ENCODE measurements at regions not wholly inside any gene's neighbourhood (a gene's known extent, or its start where the extent isn't known, plus 50 kb on each side); places are given as distances from the start of the nearest gene placed in this dataset.

DNA sequence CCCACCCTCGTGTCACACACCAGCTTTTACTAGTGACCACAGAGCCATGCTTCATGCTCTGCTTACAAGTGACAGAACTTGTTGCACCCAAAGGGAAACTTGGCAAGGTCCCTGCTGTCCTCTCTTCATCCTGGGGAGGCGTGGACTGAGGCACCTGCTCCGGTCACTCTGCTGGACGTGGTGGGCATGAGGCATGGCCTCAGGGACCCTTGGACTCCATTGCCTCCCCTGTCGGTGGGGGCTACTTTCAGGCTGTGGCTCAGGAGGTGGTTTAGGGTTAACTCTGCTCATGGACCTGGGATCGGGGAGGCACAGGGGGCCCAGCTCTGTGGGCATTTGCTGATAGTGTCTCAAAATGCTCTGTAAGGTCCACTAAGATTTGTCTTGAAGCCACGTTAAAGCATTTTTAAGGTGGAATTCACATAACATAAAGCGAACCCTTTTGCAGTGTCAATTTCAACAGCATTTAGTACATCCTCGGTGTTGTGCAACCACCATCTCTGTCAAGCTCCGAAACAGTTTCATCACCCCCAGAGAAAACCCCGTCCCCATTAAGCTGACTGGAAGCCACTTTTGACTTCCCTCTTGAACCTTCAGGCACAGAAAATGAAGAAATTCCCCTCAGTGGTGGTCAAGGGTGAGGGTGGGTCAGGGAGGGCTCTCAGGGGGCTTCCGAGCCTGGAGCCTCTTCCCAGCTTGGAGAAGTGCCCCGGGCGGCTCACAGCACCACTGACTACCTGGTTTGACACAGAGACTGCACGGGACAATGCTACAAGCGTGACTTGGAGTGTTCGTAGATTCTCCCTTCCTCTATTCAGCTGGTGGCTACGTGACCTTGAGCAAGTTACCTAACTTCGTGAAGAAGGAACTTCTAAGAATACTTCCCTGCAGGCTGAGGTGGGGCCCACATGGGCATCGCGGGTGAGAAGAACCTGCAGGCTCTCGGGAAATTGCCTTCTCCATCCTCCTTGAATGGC is 100.0 kb upstream of the HDAC4 start:
- Histone ChIP-seq H3K27ac (ENCODE audit: low read depth in 1 of 2, low read length in 2 of 2) (no peak overlapping the region), H3K4me1 (ENCODE audit: insufficient read depth, low read length) (no peaks in the 10 kb centered on the region), H3K27me3 (ENCODE audit: control insufficient read depth in 1 of 2, insufficient read depth in 2 of 2, low read length in 2 of 2) (no peaks in the 10 kb centered on the region), H3K36me3 (ENCODE audit: insufficient read depth, low read length) (no peaks in the 10 kb centered on the region), H3K4me3 (ENCODE audit: low read length) (no peak overlapping the region), H3K9me3 (ENCODE audit: control insufficient read depth in 1 of 2, insufficient read depth in 1 of 2, low read length in 2 of 2) (peaks cover 0 to 10% of the 10 kb centered on the region in 2 experiments)
- Mint-ChIP-seq H3K27me3 (no peaks in the 10 kb centered on the region), H3K4me1 (ENCODE audit: low read depth) (no peaks in the 10 kb centered on the region), H3K36me3 (ENCODE audit: low read depth) (no peaks in the 10 kb centered on the region), H3K9me3 (no peaks in the 10 kb centered on the region), H3K27ac (no peak overlapping the region), H3K4me3 (no peak overlapping the region)
- intact Hi-C loops (cut with DNase I, micrococcal nuclease), result no loop called here
- ATAC-seq (ENCODE audit: poor library complexity), result no peak
- peak in 3 of 14 experiments; percentile 17 to 64 (median 63) for DNase-seq
- POLR2A ChIA-PET, result no interaction called here
- CTCF ChIA-PET, result no interaction called here
- TF ChIP-seq, protein P1, sequence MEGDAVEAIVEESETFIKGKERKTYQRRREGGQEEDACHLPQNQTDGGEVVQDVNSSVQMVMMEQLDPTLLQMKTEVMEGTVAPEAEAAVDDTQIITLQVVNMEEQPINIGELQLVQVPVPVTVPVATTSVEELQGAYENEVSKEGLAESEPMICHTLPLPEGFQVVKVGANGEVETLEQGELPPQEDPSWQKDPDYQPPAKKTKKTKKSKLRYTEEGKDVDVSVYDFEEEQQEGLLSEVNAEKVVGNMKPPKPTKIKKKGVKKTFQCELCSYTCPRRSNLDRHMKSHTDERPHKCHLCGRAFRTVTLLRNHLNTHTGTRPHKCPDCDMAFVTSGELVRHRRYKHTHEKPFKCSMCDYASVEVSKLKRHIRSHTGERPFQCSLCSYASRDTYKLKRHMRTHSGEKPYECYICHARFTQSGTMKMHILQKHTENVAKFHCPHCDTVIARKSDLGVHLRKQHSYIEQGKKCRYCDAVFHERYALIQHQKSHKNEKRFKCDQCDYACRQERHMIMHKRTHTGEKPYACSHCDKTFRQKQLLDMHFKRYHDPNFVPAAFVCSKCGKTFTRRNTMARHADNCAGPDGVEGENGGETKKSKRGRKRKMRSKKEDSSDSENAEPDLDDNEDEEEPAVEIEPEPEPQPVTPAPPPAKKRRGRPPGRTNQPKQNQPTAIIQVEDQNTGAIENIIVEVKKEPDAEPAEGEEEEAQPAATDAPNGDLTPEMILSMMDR (IDR thresholded peaks at IDR 0.05), result no peak

DNA sequence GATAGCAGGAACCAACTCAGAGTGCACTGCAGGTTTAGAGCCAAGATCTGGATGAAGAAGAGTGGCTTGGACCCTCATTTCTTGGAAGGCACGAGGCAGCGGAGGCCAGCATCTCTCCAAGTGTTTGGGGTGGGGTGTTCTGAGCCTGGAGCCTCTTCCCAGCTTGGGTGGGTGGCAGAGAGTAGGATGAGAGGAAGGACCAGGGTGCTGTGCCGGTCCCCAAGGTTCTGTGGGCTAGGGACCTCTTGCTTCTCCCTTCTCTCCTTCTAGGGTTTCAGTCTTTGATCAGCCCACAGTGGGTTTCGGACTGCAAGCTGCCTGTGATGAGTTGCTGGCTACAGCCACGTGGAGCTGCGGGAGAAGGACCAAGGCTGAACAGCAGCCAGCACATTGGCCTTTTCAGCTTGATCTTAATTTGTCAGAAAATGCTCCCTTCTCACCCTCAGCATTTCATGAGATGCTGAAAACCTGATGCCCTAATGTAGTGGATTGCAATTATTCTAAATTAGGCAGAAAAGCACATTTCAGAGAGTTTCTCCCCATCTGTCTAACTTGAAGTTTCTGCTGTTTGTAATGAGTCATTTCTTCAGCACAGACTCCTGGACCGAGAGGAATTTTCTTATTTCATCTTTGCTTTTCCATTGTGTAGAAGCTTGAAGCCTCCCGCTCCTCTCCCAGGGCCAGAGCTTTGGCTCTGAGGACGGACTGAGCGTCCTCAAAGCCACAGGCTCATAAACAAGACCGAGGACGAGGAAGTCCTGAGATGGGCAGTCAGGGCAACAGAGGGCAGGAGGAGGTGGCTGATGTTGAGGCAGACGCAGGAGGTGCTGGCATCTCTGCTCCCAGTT is 99.1 kb upstream of the HDAC4 start:
- Mint-ChIP-seq H3K27ac (no peak overlapping the region), H3K9me3 (no peaks in the 10 kb centered on the region), H3K4me3 (no peak overlapping the region), H3K36me3 (ENCODE audit: low read depth) (no peaks in the 10 kb centered on the region), H3K4me1 (ENCODE audit: low read depth) (no peaks in the 10 kb centered on the region), H3K27me3 (peaks cover 2% of the 10 kb centered on the region)
- H3K4me3 ChIP-seq (ENCODE audit: low read length), result no peak overlapping the region
- intact Hi-C loops (cut with DNase I, micrococcal nuclease), result no loop called here
- no peaks in the 10 kb centered on the region for H3K4me1 ChIP-seq (ENCODE audit: insufficient read depth, low read length)
- DNase-seq (no peak), ATAC-seq (ENCODE audit: poor library complexity) (no peak)
- TF ChIP-seq, protein P1 (IDR thresholded peaks at IDR 0.05), result no peak
- H3K27me3 ChIP-seq (ENCODE audit: control insufficient read depth in 1 of 2, insufficient read depth in 2 of 2, low read length in 2 of 2), result peaks cover 0 to 3% of the 10 kb centered on the region in 2 experiments
- H3K9me3 ChIP-seq (ENCODE audit: control insufficient read depth in 1 of 2, insufficient read depth in 1 of 2, low read length in 2 of 2), result peaks cover 0 to 10% of the 10 kb centered on the region in 2 experiments
- no peaks in the 10 kb centered on the region for H3K36me3 ChIP-seq (ENCODE audit: insufficient read depth, low read length)
- ChIA-PET CTCF (no interaction called here), POLR2A (no interaction called here)
- no peak overlapping the region for H3K27ac ChIP-seq (ENCODE audit: low read depth in 1 of 2, low read length in 2 of 2)

DNA sequence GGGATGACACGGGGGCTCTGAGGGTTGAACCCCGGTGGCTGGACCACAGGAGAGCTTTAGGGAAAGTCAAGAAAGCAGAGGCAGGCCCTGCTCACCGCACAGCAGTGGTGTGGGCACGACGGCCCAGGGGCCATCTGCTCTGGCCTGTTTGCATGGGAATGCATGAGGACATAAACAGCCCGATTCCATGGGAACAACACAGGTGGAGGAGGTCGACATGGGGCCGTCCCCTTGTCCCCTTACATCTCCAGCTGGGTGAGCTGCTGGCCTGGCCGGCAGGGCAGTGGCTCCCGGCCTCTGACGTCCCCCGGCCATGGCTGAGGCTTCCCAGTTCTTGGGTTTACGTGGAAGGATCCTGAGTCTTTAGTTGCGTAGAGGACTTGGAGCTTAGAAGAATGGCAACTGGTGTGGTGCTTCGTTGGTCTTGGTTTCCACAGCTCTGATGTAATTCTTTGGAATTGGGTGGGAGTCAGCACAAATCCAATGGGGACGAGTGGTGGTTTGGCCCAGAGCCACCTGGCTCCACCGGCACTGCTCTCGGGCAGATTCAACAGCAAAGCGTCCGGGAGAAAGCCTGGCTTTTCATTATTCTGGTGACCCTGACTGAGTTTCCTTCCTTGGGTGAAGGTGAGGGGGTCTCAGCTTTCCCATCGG is 98.3 kb upstream of the HDAC4 start:
- ATAC-seq (ENCODE audit: poor library complexity) (no peak), DNase-seq (no peak)
- H3K9me3 Mint-ChIP-seq, result no peaks in the 10 kb centered on the region
- H3K27me3 ChIP-seq (ENCODE audit: control insufficient read depth in 1 of 2, insufficient read depth in 2 of 2, low read length in 2 of 2), result peaks cover 0 to 3% of the 10 kb centered on the region in 2 experiments
- ChIA-PET POLR2A (no interaction called here), CTCF (no interaction called here)
- H3K4me3 Mint-ChIP-seq, result no peak overlapping the region
- H3K27ac Mint-ChIP-seq, result no peak overlapping the region
- H3K4me1 ChIP-seq (ENCODE audit: insufficient read depth, low read length), result no peaks in the 10 kb centered on the region
- peaks cover 0 to 10% of the 10 kb centered on the region in 2 experiments for H3K9me3 ChIP-seq (ENCODE audit: control insufficient read depth in 1 of 2, insufficient read depth in 1 of 2, low read length in 2 of 2)
- H3K27ac ChIP-seq (ENCODE audit: low read depth in 1 of 2, low read length in 2 of 2), result no peak overlapping the region
- H3K4me1 Mint-ChIP-seq (ENCODE audit: low read depth), result no peaks in the 10 kb centered on the region
- TF ChIP-seq, protein P1 (IDR thresholded peaks at IDR 0.05), result no peak
- H3K36me3 ChIP-seq (ENCODE audit: insufficient read depth, low read length), result no peaks in the 10 kb centered on the region
- H3K4me3 ChIP-seq (ENCODE audit: low read length), result no peak overlapping the region
- H3K27me3 Mint-ChIP-seq, result peaks cover 6% of the 10 kb centered on the region
- intact Hi-C loops (cut with DNase I, micrococcal nuclease), result no loop called here
- no peaks in the 10 kb centered on the region for H3K36me3 Mint-ChIP-seq (ENCODE audit: low read depth)
